Sigmoid colon (tissue), 4 donors: ENCODE measurements at regions not wholly inside any gene's neighbourhood (a gene's known extent, or its start where the extent isn't known, plus 50 kb on each side); places are given as distances from the start of the nearest gene placed in this dataset.

Source experiments
- CTCF ChIP-seq, 4 experiments: fragments of 450-650 bp in 3 of 4; fragments of 200-600 bp in 1 of 4; IDR thresholded peaks; one replicate each; pipeline ENCODE4 v1.5.1; 2016 to 2019; ENCODE audit warnings: antibody characterized with exemption in 4 of 4, mild to moderate bottlenecking in 3 of 4, moderate library complexity in 2 of 4
- EP300 ChIP-seq, 4 donors: sonication (generic); formaldehyde crosslinking; IDR thresholded peaks; one replicate each; pipeline ENCODE4 v1.6.1; 2017; ENCODE audit warnings: antibody characterized with exemption in 4 of 4
- POLR2A ChIP-seq, 2 donors: fragments of 450-650 bp; IDR thresholded peaks; one replicate each; pipeline ENCODE4 v1.6.1; 2016; ENCODE audit warnings: antibody characterized with exemption in 2 of 2, mild to moderate bottlenecking in 2 of 2, moderate library complexity in 2 of 2

GRCh38 chr11:92364177-92364576 lies 139.6 kb downstream of the FAT3 start:
- TF ChIP-seq CTCF (IDR thresholded peaks at IDR 0.05): no peak
- no peak for TF ChIP-seq POLR2A (IDR thresholded peaks at IDR 0.05)
- TF ChIP-seq EP300 (IDR thresholded peaks at IDR 0.05): no peak
